Body of pancreas (tissue), 4 donors: ENCODE measurements at regions not wholly inside any gene's neighbourhood (a gene's known extent, or its start where the extent isn't known, plus 50 kb on each side); places are given as distances from the start of the nearest gene placed in this dataset.

Experiments used
- CTCF ChIP-seq, 7 experiments: fragments of 450-650 bp in 4 of 7; fragments of 200-600 bp in 3 of 7; sonication (generic) in 3 of 7; IDR thresholded peaks; one replicate each; pipeline ENCODE4 v1.5.1; 2016 to 2019; ENCODE audit warnings: antibody characterized with exemption in 7 of 7
- POLR2A ChIP-seq, 3 donors: fragments of 450-650 bp; IDR thresholded peaks; one replicate each; pipeline ENCODE4 v1.6.1; 2016; ENCODE audit warnings: antibody characterized with exemption in 3 of 3, mild to moderate bottlenecking in 2 of 3

- TF ChIP-seq CTCF (IDR thresholded peaks at IDR 0.05) (no peak), POLR2A (IDR thresholded peaks at IDR 0.05) (no peak)
Measured at GRCh38 chr5:108515517-108516105, 133.7 kb upstream of the FBXL17 start.
